OCI-LY3 (cell line): ENCODE measurements at regions not wholly inside any gene's neighbourhood (a gene's known extent, or its start where the extent isn't known, plus 50 kb on each side); places are given as distances from the start of the nearest gene placed in this dataset.

Experiments used
- H2AFZ ChIP-seq: fragments of 200-600, 300-600 bp; shearing (Covaris generic); 2 replicates; pipeline ENCODE4 v1.6.0; 2014; ENCODE audit warnings: antibody characterized with exemption, low read depth, low read length
- H3K27ac ChIP-seq: fragments of 200-600, 300-600 bp; sonication (generic); 2 replicates; pipeline ENCODE4 v1.5.1; 2014; ENCODE audit warnings: mild to moderate bottlenecking, low read length, moderate library complexity, mixed read lengths
- H3K27me3 ChIP-seq: fragments of 200-600, 300-600 bp; sonication (generic); 2 replicates; pipeline ENCODE4 v1.6.1; 2014; ENCODE audit warnings: low read depth, low read length, mixed read lengths
- H3K36me3 ChIP-seq: fragments of 200-600, 300-600 bp; sonication (generic); replicated peaks from 2 replicates; pipeline ENCODE3; 2014; ENCODE audit warnings: low read depth, low read length, mixed read lengths
- H3K4me1 ChIP-seq: fragments of 300-600, 200-600 bp; sonication (generic); 2 replicates; pipeline ENCODE4 v1.6.1; 2014; ENCODE audit warnings: low read length, mixed read lengths
- H3K4me2 ChIP-seq: fragments of 200-600, 300-600 bp; sonication (generic); 2 replicates; pipeline ENCODE4 v1.6.1; 2014; ENCODE audit warnings: low read length, mixed read lengths
- H3K4me3 ChIP-seq: fragments of 300-600, 200-600 bp; sonication (generic); 2 replicates; pipeline ENCODE4 v1.5.1; 2014; ENCODE audit warnings: antibody characterized with exemption, mild to moderate bottlenecking, low read length, moderate library complexity
- H3K79me2 ChIP-seq: fragments of 300-600, 200-600 bp; shearing (Covaris generic); 2 replicates; pipeline ENCODE4 v1.6.1; 2014; ENCODE audit warnings: mild to moderate bottlenecking, low read length, mixed read lengths
- H3K9ac ChIP-seq: fragments of 300-600, 200-600 bp; shearing (Covaris generic); 2 replicates; pipeline ENCODE4 v1.6.0; 2014; ENCODE audit warnings: mild to moderate bottlenecking, low read length, moderate library complexity
- H3K9me3 ChIP-seq: fragments of 200-600, 300-600 bp; shearing (Covaris generic); 2 replicates; pipeline ENCODE4 v1.6.1; 2014; ENCODE audit warnings: low read length, mixed read lengths; ENCODE audit not compliant: insufficient read depth
- H4K20me1 ChIP-seq: fragments of 200-600, 300-600 bp; sonication (generic); 2 replicates; pipeline ENCODE4 v1.6.1; 2016; ENCODE audit warnings: low read length, mixed read lengths; ENCODE audit not compliant: insufficient read depth
- EZH2phosphoT487 ChIP-seq: fragments of 200-600 bp; shearing (Covaris generic); IDR thresholded peaks from 2 replicates; pipeline ENCODE4 v1.6.1; 2018; ENCODE audit warnings: antibody characterized with exemption, mixed run types, low read depth
- TF ChIP-seq, protein P1 (sequence below): fragments of 200-600, 300-600 bp; sonication (generic); IDR thresholded peaks from 2 replicates; pipeline ENCODE4 v1.5.1; 2014; ENCODE audit warnings: antibody characterized with exemption, low read length, low read depth

DNA sequence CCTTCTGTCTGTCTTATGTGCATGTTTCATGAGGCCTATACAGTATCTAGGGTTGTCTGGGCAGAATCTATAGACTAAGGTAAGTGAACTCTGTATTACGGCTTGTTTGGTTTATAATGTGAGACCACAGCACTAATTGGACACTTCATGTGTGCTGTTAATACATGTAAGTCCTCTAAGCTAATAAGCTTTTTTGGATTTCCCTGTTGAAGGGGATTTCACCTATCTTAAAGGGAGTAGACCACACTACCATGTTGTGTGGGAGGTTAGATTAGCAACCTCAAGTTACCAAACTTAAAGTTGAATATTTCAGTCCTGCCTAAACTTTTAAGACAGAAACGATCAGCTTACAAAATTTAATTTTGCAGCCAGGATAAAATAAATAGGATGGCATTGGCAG lies 189.8 kb upstream of the GOLIM4 start:
- TF ChIP-seq, protein P1, sequence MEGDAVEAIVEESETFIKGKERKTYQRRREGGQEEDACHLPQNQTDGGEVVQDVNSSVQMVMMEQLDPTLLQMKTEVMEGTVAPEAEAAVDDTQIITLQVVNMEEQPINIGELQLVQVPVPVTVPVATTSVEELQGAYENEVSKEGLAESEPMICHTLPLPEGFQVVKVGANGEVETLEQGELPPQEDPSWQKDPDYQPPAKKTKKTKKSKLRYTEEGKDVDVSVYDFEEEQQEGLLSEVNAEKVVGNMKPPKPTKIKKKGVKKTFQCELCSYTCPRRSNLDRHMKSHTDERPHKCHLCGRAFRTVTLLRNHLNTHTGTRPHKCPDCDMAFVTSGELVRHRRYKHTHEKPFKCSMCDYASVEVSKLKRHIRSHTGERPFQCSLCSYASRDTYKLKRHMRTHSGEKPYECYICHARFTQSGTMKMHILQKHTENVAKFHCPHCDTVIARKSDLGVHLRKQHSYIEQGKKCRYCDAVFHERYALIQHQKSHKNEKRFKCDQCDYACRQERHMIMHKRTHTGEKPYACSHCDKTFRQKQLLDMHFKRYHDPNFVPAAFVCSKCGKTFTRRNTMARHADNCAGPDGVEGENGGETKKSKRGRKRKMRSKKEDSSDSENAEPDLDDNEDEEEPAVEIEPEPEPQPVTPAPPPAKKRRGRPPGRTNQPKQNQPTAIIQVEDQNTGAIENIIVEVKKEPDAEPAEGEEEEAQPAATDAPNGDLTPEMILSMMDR = no peak
- TF ChIP-seq EZH2phosphoT487 = no peak
- Histone ChIP-seq H3K4me1 (no peaks in the 10 kb centered on the region), H3K9me3 (no peaks in the 10 kb centered on the region), H4K20me1 (peaks cover 19% of the 10 kb centered on the region; the same call in 1 of the 2 replicates), H3K9ac (no peak overlapping the region), H3K4me3 (no peak overlapping the region), H3K79me2 (peaks cover 5% of the 10 kb centered on the region), H2AFZ (no peak overlapping the region), H3K36me3 (no peaks in the 10 kb centered on the region), H3K27ac (no peak overlapping the region), H3K4me2 (no peak overlapping the region), H3K27me3 (no peaks in the 10 kb centered on the region)

DNA sequence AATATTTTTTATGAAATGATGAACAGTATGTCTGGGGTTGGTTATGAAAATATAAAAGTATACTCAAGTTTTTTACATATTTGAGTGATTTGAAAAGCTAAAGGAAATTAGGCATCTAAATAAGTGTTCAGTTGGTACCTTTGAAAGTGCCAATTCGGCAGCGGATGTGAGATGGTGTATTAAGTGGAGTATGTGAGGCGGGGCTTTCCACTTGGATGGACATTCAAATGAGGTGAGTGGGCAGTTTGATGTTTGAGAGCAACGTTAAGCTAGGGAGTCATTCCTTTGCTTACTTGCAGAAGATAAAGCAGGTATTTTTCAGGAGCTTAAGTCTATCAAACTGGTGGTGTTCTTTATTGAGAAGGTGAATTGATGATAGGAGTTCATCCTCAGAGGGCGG lies 189.0 kb upstream of the GOLIM4 start:
- no peaks in the 10 kb centered on the region for H3K9me3 ChIP-seq
- no peak overlapping the region for H3K27ac ChIP-seq
- H3K27me3 ChIP-seq = no peaks in the 10 kb centered on the region
- TF ChIP-seq EZH2phosphoT487 = no peak
- TF ChIP-seq, protein P1 = no peak
- H3K4me3 ChIP-seq = no peak overlapping the region
- no peaks in the 10 kb centered on the region for H3K36me3 ChIP-seq
- H3K79me2 ChIP-seq = peaks cover 1% of the 10 kb centered on the region
- H4K20me1 ChIP-seq = peaks cover 22% of the 10 kb centered on the region; the same call in 1 of the 2 replicates
- no peaks in the 10 kb centered on the region for H3K4me1 ChIP-seq
- no peak overlapping the region for H3K4me2 ChIP-seq
- H3K9ac ChIP-seq = no peak overlapping the region
- H2AFZ ChIP-seq = no peak overlapping the region

DNA sequence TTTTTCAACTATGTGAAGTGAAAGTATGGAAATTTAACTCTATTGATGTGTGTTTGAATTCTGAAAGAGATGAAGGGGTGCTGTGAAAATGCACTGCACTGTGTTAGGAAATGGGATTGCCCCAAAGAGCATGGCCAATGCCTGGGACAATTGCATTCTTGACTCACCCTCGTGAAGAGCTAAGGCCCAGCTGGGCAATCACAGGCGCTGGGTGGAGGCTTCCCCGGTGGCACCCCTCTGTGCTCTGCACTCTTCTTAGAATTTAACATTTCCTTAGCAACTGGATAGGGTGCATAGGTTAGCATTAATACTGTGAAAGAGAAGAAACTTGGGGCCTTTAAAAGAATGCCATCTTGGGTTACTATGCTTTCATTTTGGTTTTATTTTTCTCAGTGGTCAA lies 179.9 kb upstream of the GOLIM4 start:
- H3K9ac ChIP-seq = no peak overlapping the region
- peaks cover 7% of the 10 kb centered on the region for H3K36me3 ChIP-seq
- no peaks in the 10 kb centered on the region for H3K9me3 ChIP-seq
- 0 out of 2 replicates have a peak, but pooled peaks cover 11% of the 10 kb centered on the region for H4K20me1 ChIP-seq
- peaks cover 7% of the 10 kb centered on the region for H3K4me1 ChIP-seq
- no peaks in the 10 kb centered on the region for H3K27me3 ChIP-seq
- H3K4me3 ChIP-seq = no peak overlapping the region
- no peak overlapping the region for H3K27ac ChIP-seq
- TF ChIP-seq EZH2phosphoT487 = no peak
- TF ChIP-seq, protein P1 = no peak
- no peak overlapping the region for H2AFZ ChIP-seq
- H3K79me2 ChIP-seq = peaks cover 7% of the 10 kb centered on the region
- H3K4me2 ChIP-seq = no peak overlapping the region

DNA sequence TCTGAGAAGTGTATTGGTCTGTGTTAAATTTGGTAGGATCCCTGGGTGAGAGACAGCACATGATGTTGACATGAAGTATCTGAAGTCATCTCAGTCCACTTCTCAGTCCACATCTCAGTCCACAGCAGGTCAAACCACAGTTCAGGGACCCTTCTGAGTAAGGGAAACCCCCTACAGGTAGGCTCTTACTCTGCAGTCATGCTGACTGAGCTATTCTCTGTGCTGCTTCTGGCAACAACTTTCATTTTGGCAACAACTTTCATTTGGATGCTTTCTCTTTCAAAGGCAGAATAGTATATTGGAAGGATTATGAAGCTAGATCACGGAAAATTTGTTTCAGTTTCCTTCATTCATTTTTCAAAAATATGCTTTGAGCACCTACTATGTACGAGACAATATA lies 178.2 kb upstream of the GOLIM4 start:
- H3K27me3 ChIP-seq = no peaks in the 10 kb centered on the region
- no peak overlapping the region for H3K4me3 ChIP-seq
- no peak overlapping the region for H3K27ac ChIP-seq
- no peaks in the 10 kb centered on the region for H3K9me3 ChIP-seq
- peaks cover 7% of the 10 kb centered on the region for H3K36me3 ChIP-seq
- 0 out of 2 replicates have a peak, but pooled peaks cover 5% of the 10 kb centered on the region for H4K20me1 ChIP-seq
- H3K9ac ChIP-seq = no peak overlapping the region
- H2AFZ ChIP-seq = no peak overlapping the region
- peaks cover 7% of the 10 kb centered on the region for H3K4me1 ChIP-seq
- peaks cover 7% of the 10 kb centered on the region for H3K79me2 ChIP-seq
- TF ChIP-seq EZH2phosphoT487 = no peak
- TF ChIP-seq, protein P1 = no peak
- H3K4me2 ChIP-seq = no peak overlapping the region
